HEK293T (cell line): ENCODE measurements at regions not wholly inside any gene's neighbourhood (a gene's known extent, or its start where the extent isn't known, plus 50 kb on each side); places are given as distances from the start of the nearest gene placed in this dataset.

ENCODE experiments used
- BHLHE40 ChIP-seq: fragments of 450-650 bp; IDR thresholded peaks from 2 replicates; pipeline ENCODE4 v1.6.1; 2016; ENCODE audit warnings: mild to moderate bottlenecking, moderate library complexity, borderline replicate concordance
- FOXA1 ChIP-seq: fragments of 450-650 bp; IDR thresholded peaks from 2 replicates; pipeline ENCODE4 v1.6.1; 2016; ENCODE audit warnings: mild to moderate bottlenecking
- HDGF ChIP-seq: fragments of 450-650 bp; IDR thresholded peaks from 2 replicates; pipeline ENCODE4 v1.6.1; 2017; ENCODE audit warnings: antibody characterized with exemption, borderline replicate concordance
- L3MBTL2 ChIP-seq: fragments of 450-650 bp; conservative IDR thresholded peaks from 2 replicates; pipeline ENCODE4 v1.6.1; 2016; ENCODE audit warnings: mild to moderate bottlenecking
- NFRKB ChIP-seq: fragments of 450-650 bp; IDR thresholded peaks from 2 replicates; pipeline ENCODE4 v1.6.1; 2016; ENCODE audit warnings: mild to moderate bottlenecking, moderate library complexity
- SUZ12 ChIP-seq: fragments of 450-650 bp; IDR thresholded peaks from 2 replicates; pipeline ENCODE4 v1.6.1; 2016; ENCODE audit warnings: mild to moderate bottlenecking
- TARDBP ChIP-seq: fragments of 450-650 bp; IDR thresholded peaks from 2 replicates; pipeline ENCODE4 v1.6.1; 2016

DNA sequence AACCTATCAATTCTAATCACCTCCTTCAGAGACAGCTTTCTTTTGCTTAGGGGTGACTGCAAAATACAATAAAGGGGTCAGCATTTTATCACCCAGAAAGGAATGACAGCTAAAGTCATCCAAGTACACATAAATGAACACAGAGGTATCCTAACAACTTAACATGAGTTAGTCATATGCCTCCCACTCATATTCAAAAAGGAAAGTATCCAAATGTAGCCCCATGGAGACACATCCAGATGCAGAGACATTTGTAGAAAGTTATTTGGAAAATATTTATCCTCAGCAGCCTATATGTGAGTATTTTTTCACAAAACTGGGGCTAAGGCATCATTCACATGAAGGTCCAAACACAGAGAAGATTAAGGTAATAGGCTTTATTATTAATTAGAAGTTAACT, 1579.7 kb upstream of the SLC39A10 start:
- TF ChIP-seq TARDBP (no peak), L3MBTL2 (no peak), FOXA1 (no peak), BHLHE40 (no peak), NFRKB (no peak), SUZ12 (no peak), HDGF (no peak)
